NCI-H2029 (cell line): ENCODE measurements at regions not wholly inside any gene's neighbourhood (a gene's known extent, or its start where the extent isn't known, plus 50 kb on each side); places are given as distances from the start of the nearest gene placed in this dataset.

Experiments used
- DNase-seq: peaks from one replicate; lab custom pipeline; 2025; lab: John Stamatoyannopoulos, UW

GRCh38 chr11:42195289-42196013 is 736.0 kb upstream of the LRRC4C start:
- DNase-seq: no peak

GRCh38 chr11:42200311-42200710 is 740.9 kb upstream of the LRRC4C start:
- no peak for DNase-seq

GRCh38 chr11:42201603-42202148 is 742.2 kb upstream of the LRRC4C start:
- no peak for DNase-seq

GRCh38 chr11:42205518-42205917 is 746.1 kb upstream of the LRRC4C start:
- no peak for DNase-seq

- DNase-seq: no peak
Observed at GRCh38 chr11:42225664-42226063, 766.2 kb upstream of the LRRC4C start.

- DNase-seq: no peak
Observed at GRCh38 chr11:42232673-42233072, 773.2 kb upstream of the LRRC4C start.

- DNase-seq: no peak
Observed at GRCh38 chr11:42234451-42234951, 775.0 kb upstream of the LRRC4C start.

GRCh38 chr11:42237701-42238235 is 778.3 kb upstream of the LRRC4C start:
- DNase-seq: no peak

- DNase-seq: no peak
Observed at GRCh38 chr11:42239188-42239587, 779.7 kb upstream of the LRRC4C start.

- no peak for DNase-seq
Observed at GRCh38 chr11:42243385-42243784, 783.9 kb upstream of the LRRC4C start.

GRCh38 chr11:42244376-42244775 is 784.9 kb upstream of the LRRC4C start:
- DNase-seq: no peak

GRCh38 chr11:42249401-42249800 is 789.9 kb upstream of the LRRC4C start:
- no peak for DNase-seq

- no peak for DNase-seq
Observed at GRCh38 chr11:42249956-42250355, 790.5 kb upstream of the LRRC4C start.

GRCh38 chr11:42251984-42252383 is 792.5 kb upstream of the LRRC4C start:
- no peak for DNase-seq

GRCh38 chr11:42253156-42253555 is 793.7 kb upstream of the LRRC4C start:
- DNase-seq: no peak

- DNase-seq: no peak
Observed at GRCh38 chr11:42255906-42256305, 796.5 kb upstream of the LRRC4C start.

GRCh38 chr11:42257534-42257933 is 798.1 kb upstream of the LRRC4C start:
- no peak for DNase-seq

GRCh38 chr11:42265072-42265471 is 805.6 kb upstream of the LRRC4C start:
- no peak for DNase-seq

- no peak for DNase-seq
Observed at GRCh38 chr11:42271306-42271705, 811.9 kb upstream of the LRRC4C start.

GRCh38 chr11:42273977-42274376 is 814.5 kb upstream of the LRRC4C start:
- no peak for DNase-seq

- DNase-seq: no peak
Observed at GRCh38 chr11:42296910-42297309, 837.5 kb upstream of the LRRC4C start.

- DNase-seq: no peak
Observed at GRCh38 chr11:42299780-42300179, 840.3 kb upstream of the LRRC4C start.

- DNase-seq: no peak
Observed at GRCh38 chr11:42301777-42302176, 842.3 kb upstream of the LRRC4C start.

- no peak for DNase-seq
Observed at GRCh38 chr11:42311514-42311913, 852.1 kb upstream of the LRRC4C start.
